ENCODE measurements at regions not wholly inside any gene's neighbourhood (a gene's known extent, or its start where the extent isn't known, plus 50 kb on each side); places are given as distances from the start of the nearest gene placed in this dataset.

GRCh38 chr6:154931711-154932424 lies 63.2 kb upstream of the TIAM2 start:
- TF ChIP-seq, protein P1, sequence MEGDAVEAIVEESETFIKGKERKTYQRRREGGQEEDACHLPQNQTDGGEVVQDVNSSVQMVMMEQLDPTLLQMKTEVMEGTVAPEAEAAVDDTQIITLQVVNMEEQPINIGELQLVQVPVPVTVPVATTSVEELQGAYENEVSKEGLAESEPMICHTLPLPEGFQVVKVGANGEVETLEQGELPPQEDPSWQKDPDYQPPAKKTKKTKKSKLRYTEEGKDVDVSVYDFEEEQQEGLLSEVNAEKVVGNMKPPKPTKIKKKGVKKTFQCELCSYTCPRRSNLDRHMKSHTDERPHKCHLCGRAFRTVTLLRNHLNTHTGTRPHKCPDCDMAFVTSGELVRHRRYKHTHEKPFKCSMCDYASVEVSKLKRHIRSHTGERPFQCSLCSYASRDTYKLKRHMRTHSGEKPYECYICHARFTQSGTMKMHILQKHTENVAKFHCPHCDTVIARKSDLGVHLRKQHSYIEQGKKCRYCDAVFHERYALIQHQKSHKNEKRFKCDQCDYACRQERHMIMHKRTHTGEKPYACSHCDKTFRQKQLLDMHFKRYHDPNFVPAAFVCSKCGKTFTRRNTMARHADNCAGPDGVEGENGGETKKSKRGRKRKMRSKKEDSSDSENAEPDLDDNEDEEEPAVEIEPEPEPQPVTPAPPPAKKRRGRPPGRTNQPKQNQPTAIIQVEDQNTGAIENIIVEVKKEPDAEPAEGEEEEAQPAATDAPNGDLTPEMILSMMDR (IDR thresholded peaks at IDR 0.05; ENCODE audit: control extremely low read depth in 1 of 3, insufficient read depth in 1 of 3, low read depth in 1 of 3, low read length in 3 of 3): no peak
- no peak for TF ChIP-seq POLR2A (IDR thresholded peaks at IDR 0.05; ENCODE audit: control extremely low read depth in 1 of 2, low read depth in 2 of 2, low read length in 2 of 2)
- TF ChIP-seq EP300 (IDR thresholded peaks at IDR 0.05; ENCODE audit: borderline replicate concordance in 1 of 2, low read depth in 2 of 2, low read length in 2 of 2): no peak
- TF ChIP-seq RAD21 (IDR thresholded peaks at IDR 0.05 in 1 of 2, conservative IDR thresholded peaks at IDR 0.05 in 1 of 2; ENCODE audit: low read depth in 2 of 2, low read length in 2 of 2): no peak

All from H1 (cell line).